GM23248 (cell line): ENCODE measurements at regions not wholly inside any gene's neighbourhood (a gene's known extent, or its start where the extent isn't known, plus 50 kb on each side); places are given as distances from the start of the nearest gene placed in this dataset.

Experiments used
- EZH2 ChIP-seq: fragments of 200-600 bp; sonication (generic); IDR thresholded peaks from 2 replicates; pipeline ENCODE4 v1.6.1; 2018; ENCODE audit warnings: antibody characterized with exemption, mild to moderate bottlenecking; ENCODE audit not compliant: insufficient read depth, poor library complexity, severe bottlenecking
- EZH2phosphoT487 ChIP-seq: fragments of 200-600 bp; sonication (generic); IDR thresholded peaks from 2 replicates; pipeline ENCODE4 v1.6.1; 2018; ENCODE audit warnings: antibody characterized with exemption, moderate library complexity, mild to moderate bottlenecking, low read depth; ENCODE audit not compliant: insufficient read depth

GRCh38 chr5:57956636-57957035, 474.0 kb upstream of the ACTBL2 start:
- TF ChIP-seq EZH2 (no peak), EZH2phosphoT487 (no peak)
